Activated CD4-positive, alpha-beta memory T cell treated with anti-CD3 and anti-CD28 coated beads for 36 hours (primary cell): ENCODE measurements at regions not wholly inside any gene's neighbourhood (a gene's known extent, or its start where the extent isn't known, plus 50 kb on each side); places are given as distances from the start of the nearest gene placed in this dataset.

Source experiments
- CTCF ChIA-PET: fragments of 350-600 bp; sonication (Branson Sonifier 250); formaldehyde crosslinking; loops from one replicate; lab custom pipeline; 2021; ENCODE audit warnings: antibody characterized with exemption, inconsistent platforms; lab: Charles Lee
- POLR2A ChIA-PET: fragments of 350-600 bp; sonication (Branson Sonifier 250); formaldehyde crosslinking; loops from one replicate; lab custom pipeline; 2021; ENCODE audit warnings: antibody characterized with exemption; lab: Charles Lee
- DNase-seq: peaks from one replicate; pipeline ENCODE4 v3.0.0-alpha.2; 2020
- H3K27ac Mint-ChIP-seq: one replicate; pipeline ENCODE4 v1.8.0; 2021; ENCODE audit warnings: mixed read lengths
- H3K27me3 Mint-ChIP-seq: one replicate; pipeline ENCODE4 v1.8.0; 2021; ENCODE audit warnings: mixed read lengths
- H3K36me3 Mint-ChIP-seq: one replicate; pipeline ENCODE4 v1.8.0; 2021; ENCODE audit warnings: mixed read lengths
- H3K4me1 Mint-ChIP-seq: one replicate; pipeline ENCODE4 v1.8.0; 2021; ENCODE audit warnings: low read depth, mixed read lengths
- H3K4me3 Mint-ChIP-seq: one replicate; pipeline ENCODE4 v1.8.0; 2021; ENCODE audit warnings: mild to moderate bottlenecking, mixed read lengths
- H3K9me3 Mint-ChIP-seq: one replicate; pipeline ENCODE4 v1.8.0; 2021; ENCODE audit warnings: mixed read lengths
- intact Hi-C: fragments of 100-400 bp; cut with micrococcal nuclease; formaldehyde crosslinking; loops from one replicate; pipeline ENCODE4 v1.15.1; 2023

DNA sequence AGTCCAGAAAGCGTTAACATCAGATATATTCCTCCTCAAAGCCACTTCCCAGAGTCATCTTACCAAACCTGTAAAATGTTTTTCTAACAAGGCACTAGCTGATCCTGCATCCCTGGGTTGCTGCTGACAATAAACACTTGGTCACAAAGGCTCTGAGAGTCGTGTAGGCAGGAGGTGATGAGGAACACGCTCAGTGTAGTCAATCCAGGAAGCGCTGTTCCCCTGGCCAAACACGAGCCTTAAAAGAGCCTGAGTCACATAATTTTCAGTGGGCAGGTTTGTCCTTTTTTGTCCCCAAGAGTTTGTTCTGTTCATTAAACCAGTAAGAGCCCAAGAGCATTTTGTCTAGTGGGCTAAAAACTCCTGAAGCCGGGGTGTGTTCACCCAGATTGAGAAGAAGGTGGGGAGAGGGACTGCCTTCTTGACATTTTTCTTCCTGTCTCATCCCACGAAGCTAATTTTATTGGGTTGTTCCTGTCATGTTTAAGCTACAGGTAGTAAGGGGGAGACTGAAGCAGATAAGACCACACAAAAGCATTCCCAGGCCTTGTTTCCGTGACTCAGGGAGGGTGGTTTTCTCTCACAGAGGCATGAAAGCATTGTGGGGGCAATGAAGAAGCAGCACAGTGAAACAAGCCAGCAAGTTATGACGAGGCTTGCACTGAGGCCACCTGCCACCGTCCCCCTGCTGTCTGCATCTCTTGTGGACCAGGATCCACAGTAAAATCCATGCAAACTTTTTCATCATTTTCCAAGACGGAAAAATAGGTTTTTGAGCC lies 73.7 kb downstream of the FOXB1 start:
- Mint-ChIP-seq H3K36me3 (no peaks in the 10 kb centered on the region), H3K4me3 (no peak overlapping the region), H3K4me1 (peaks cover 52% of the 10 kb centered on the region), H3K27me3 (peaks cover 13% of the 10 kb centered on the region), H3K9me3 (no peaks in the 10 kb centered on the region), H3K27ac (peak overlapping the region; percentile 62)
- ChIA-PET POLR2A (interaction anchor here (0.7 to 1.8 kb wide), 3 partner anchors 34 to 39 kb away, joined by 3 to 5 read pairs (median 5); no protein-coding TSS in a partner anchor), CTCF (interaction anchor here (0.8 to 1.3 kb wide), 3 partner anchors 44 to 160 kb away, joined by 3 to 4 read pairs (median 3); partner anchors contain the start of gene FOXB1)
- DNase-seq: peak; percentile 70
- intact Hi-C loops: loop anchor here (1.0 to 2.0 kb wide), 4 partner anchors 33 to 71 kb away; no protein-coding TSS in a partner anchor

DNA sequence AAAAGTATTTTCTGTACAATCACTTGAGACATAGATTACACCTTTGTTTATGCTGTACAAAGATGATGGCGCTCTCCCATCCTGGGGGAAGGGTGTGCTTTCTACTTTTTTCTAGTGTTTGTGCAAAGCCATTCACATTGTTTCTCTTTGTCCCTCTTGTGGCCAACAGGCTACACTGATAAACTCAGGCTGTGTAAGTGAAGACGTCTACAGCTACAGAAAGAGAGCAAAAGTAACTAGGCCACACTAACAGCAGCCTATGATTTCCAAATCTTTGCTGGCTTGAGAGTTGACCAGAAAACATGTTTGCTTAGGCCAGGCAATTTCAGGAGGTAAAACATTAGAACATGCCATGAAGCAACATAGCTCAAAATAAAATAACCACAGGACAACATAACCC lies 75.1 kb downstream of the FOXB1 start:
- CTCF ChIA-PET: interaction anchor here (0.9 to 1.4 kb wide), 2 partner anchors 9 to 75 kb away, joined by 3 read pairs; no protein-coding TSS in a partner anchor
- H3K4me1 Mint-ChIP-seq: peaks cover 44% of the 10 kb centered on the region
- no peaks in the 10 kb centered on the region for H3K36me3 Mint-ChIP-seq
- DNase-seq: no peak
- no peaks in the 10 kb centered on the region for H3K9me3 Mint-ChIP-seq
- peaks cover 13% of the 10 kb centered on the region for H3K27me3 Mint-ChIP-seq
- H3K4me3 Mint-ChIP-seq: no peak overlapping the region
- POLR2A ChIA-PET: no interaction called here
- H3K27ac Mint-ChIP-seq: no peak overlapping the region
- intact Hi-C loops: no loop called here

DNA sequence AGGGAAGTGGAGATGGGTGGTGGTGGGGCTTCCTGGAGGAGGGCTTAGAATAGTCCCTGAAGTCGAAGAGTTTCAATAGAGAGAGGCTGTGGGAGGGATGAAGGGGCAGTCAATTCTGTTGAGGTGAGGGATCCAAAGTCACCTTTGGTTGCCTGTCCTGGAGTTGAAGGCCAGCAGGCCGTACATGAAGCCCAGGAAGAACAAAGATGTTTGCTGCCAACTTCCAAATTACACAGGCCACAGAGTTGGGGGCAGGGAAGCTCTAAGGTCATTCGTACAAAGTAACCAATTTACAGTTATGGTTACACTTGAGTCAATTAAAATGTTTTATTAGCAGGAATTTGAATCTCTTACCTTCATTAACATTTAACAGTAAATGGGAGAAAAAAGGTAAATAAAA lies 77.9 kb downstream of the FOXB1 start:
- H3K27me3 Mint-ChIP-seq: peaks cover 17% of the 10 kb centered on the region
- DNase-seq: no peak
- CTCF ChIA-PET: interaction anchor here (0.6 to 1.5 kb wide), 2 partner anchors 164 to 390 kb away, joined by 3 read pairs; no protein-coding TSS in a partner anchor
- H3K36me3 Mint-ChIP-seq: no peaks in the 10 kb centered on the region
- POLR2A ChIA-PET: no interaction called here
- H3K4me1 Mint-ChIP-seq: peaks cover 23% of the 10 kb centered on the region
- H3K9me3 Mint-ChIP-seq: no peaks in the 10 kb centered on the region
- H3K4me3 Mint-ChIP-seq: no peak overlapping the region
- H3K27ac Mint-ChIP-seq: no peak overlapping the region
- intact Hi-C loops: no loop called here

DNA sequence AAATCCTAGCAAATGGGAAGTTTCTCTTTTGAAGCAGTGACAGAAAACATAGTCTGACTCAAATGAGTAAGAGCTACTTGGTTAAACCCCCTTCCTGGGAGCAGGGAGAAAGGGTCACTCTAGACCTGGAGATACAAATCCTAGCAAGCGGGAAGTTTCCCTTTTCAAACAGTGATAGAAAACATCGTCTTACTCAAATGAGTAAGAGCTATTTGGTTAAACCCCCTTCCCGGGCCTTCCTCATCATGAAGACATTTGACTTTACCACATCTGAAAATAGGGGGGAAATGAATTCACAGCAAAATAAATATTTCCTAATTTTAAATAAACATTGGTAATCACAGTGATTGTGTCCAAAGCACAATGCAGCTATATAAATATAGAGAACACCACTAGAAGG lies 79.2 kb downstream of the FOXB1 start:
- H3K9me3 Mint-ChIP-seq: no peaks in the 10 kb centered on the region
- no peak overlapping the region for H3K27ac Mint-ChIP-seq
- DNase-seq: no peak
- peaks cover 10% of the 10 kb centered on the region for H3K4me1 Mint-ChIP-seq
- CTCF ChIA-PET: interaction anchor here (1.0 to 1.5 kb wide), 2 partner anchors 42 to 165 kb away, joined by 3 to 4 read pairs; no protein-coding TSS in a partner anchor
- no peak overlapping the region for H3K4me3 Mint-ChIP-seq
- no peaks in the 10 kb centered on the region for H3K36me3 Mint-ChIP-seq
- POLR2A ChIA-PET: interaction anchor here (0.6 kb wide), 1 partner anchor 57 kb away, joined by 5 read pairs; no protein-coding TSS in a partner anchor
- H3K27me3 Mint-ChIP-seq: peaks cover 19% of the 10 kb centered on the region
- intact Hi-C loops: no loop called here

DNA sequence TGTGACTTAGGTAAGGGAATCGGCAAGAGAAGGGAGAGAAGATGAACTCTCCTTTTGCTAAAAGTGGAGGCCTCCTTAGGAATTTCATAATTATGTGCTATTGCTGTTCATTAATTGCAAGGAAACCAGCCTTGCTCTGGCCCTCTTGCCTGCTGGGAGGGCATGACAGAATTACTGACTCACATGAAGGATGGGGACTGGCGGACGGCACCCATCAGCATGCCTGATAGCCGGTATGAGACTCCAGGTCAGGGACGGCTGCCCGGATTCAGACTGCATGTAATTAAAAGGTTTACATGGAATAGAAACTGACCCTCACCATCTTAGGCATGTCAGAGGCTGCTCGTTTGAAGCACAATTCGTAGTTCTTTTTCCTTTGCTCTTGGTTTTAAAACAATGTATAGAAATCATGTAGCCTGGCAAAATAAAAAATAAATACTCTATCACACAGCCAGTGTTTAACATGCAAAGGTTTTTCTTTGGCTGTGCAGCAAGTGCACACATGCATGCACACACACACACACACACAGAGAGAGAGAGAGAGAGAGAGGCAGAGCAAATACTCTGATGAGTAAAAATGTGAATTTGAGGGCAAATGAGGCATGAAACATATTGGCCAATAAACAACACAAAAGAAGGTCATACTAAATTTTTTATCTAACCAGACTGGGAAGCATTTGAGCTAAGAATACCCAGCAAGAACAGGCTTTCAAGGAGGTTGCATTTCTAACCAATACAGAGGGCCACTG lies 82.7 kb downstream of the FOXB1 start:
- Mint-ChIP-seq H3K36me3 (no peaks in the 10 kb centered on the region), H3K27me3 (peaks cover 19% of the 10 kb centered on the region), H3K27ac (no peak overlapping the region), H3K4me1 (peaks cover 7% of the 10 kb centered on the region), H3K9me3 (no peaks in the 10 kb centered on the region), H3K4me3 (no peak overlapping the region)
- DNase-seq: no peak
- ChIA-PET POLR2A (no interaction called here), CTCF (interaction anchor here (0.7 kb wide), 1 partner anchor 67 kb away, joined by 3 read pairs; no protein-coding TSS in a partner anchor)
- intact Hi-C loops: no loop called here

DNA sequence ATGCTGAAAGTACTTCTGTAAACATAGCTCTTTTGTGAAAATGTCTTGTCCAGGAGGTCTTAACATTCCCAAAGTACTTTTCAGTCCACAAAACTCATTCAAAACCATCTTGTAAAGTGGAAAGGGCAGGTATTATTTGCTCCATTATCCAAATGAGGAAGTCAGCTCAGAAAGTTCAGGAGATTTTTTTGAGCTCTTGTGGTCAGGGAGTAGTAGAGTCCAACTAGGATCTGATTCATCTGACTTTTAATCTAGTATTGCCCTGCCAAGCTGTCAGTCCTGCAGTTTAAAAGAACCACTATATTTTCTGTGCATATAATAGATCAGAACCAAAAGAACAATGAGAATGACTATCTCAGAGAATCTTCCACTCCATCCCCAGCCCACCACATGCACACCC lies 83.5 kb downstream of the FOXB1 start:
- DNase-seq: no peak
- H3K27ac Mint-ChIP-seq: no peak overlapping the region
- ChIA-PET CTCF (interaction anchor here (0.7 kb wide), 1 partner anchor 67 kb away, joined by 3 read pairs; no protein-coding TSS in a partner anchor), POLR2A (no interaction called here)
- intact Hi-C loops: no loop called here
- no peaks in the 10 kb centered on the region for H3K9me3 Mint-ChIP-seq
- peaks cover 7% of the 10 kb centered on the region for H3K4me1 Mint-ChIP-seq
- no peak overlapping the region for H3K4me3 Mint-ChIP-seq
- peaks cover 16% of the 10 kb centered on the region for H3K27me3 Mint-ChIP-seq
- H3K36me3 Mint-ChIP-seq: no peaks in the 10 kb centered on the region

DNA sequence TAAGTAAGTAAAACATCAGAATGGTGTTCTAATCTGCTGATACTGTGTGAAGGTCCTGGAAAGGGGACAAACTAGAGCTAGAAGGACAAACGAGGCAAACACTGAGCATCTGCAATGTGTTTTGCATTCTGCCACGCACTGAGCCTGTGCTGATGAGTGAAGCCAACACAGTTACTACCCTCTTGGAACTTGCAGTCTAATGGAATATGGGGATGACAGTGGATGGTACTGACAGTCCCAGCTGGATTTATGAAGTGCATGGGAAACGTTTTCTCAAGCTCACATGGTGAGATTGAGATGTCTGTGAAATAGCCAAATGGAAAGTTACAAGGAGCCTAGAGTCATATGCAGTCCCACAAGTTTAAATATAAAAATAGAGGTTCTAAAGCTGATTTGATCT lies 86.6 kb downstream of the FOXB1 start:
- H3K4me1 Mint-ChIP-seq: peaks cover 2% of the 10 kb centered on the region
- CTCF ChIA-PET: no interaction called here
- DNase-seq: no peak
- H3K27ac Mint-ChIP-seq: no peak overlapping the region
- POLR2A ChIA-PET: no interaction called here
- no peaks in the 10 kb centered on the region for H3K36me3 Mint-ChIP-seq
- intact Hi-C loops: no loop called here
- no peak overlapping the region for H3K4me3 Mint-ChIP-seq
- H3K9me3 Mint-ChIP-seq: no peaks in the 10 kb centered on the region
- peaks cover 14% of the 10 kb centered on the region for H3K27me3 Mint-ChIP-seq

DNA sequence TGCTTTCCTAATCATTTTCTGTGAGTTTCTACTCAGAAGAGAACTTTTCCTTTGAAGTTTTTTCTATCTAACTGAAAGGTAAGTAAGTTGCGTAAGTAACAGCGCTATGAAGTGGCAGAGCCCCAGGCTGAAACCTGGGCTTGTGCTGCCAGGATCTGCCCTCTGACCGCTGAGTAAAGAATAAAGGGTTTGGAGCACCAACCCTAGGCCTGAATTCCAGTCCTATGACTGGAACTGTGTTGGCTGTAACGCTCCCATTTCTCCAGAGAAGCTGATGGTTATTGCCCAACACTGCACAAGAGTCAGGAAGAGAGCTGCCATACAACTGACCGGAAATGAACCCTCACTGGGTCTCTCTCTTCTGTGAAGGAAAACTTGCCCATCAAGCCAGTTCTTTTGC lies 87.0 kb downstream of the FOXB1 start:
- POLR2A ChIA-PET: no interaction called here
- CTCF ChIA-PET: no interaction called here
- Mint-ChIP-seq H3K4me1 (no peaks in the 10 kb centered on the region), H3K27me3 (peaks cover 14% of the 10 kb centered on the region), H3K9me3 (no peaks in the 10 kb centered on the region), H3K4me3 (no peak overlapping the region), H3K27ac (no peak overlapping the region), H3K36me3 (no peaks in the 10 kb centered on the region)
- no peak for DNase-seq
- intact Hi-C loops: no loop called here

DNA sequence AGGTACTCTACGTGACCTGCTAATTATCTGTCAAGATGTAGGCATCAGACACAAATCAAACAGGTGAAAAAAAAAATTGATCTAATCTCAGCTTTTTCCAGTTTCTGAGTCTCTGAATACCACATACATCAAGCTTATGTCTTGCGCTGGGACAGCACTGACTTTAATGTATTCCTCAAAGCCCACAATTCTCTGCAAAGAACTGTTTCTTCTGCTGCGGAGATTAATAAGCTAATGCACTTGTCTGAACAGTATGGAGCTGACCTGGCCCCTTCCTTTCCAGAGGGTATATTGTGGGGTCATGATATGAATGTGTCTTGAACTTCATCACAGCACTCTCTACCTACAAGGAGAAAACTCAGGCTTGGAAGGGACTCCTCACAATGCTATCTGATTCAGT lies 87.8 kb downstream of the FOXB1 start:
- Mint-ChIP-seq H3K27ac (no peak overlapping the region), H3K9me3 (peaks cover under 1% of the 10 kb centered on the region), H3K36me3 (no peaks in the 10 kb centered on the region), H3K4me3 (no peak overlapping the region), H3K4me1 (no peaks in the 10 kb centered on the region), H3K27me3 (peaks cover 12% of the 10 kb centered on the region)
- POLR2A ChIA-PET: no interaction called here
- no peak for DNase-seq
- CTCF ChIA-PET: no interaction called here
- intact Hi-C loops: no loop called here

DNA sequence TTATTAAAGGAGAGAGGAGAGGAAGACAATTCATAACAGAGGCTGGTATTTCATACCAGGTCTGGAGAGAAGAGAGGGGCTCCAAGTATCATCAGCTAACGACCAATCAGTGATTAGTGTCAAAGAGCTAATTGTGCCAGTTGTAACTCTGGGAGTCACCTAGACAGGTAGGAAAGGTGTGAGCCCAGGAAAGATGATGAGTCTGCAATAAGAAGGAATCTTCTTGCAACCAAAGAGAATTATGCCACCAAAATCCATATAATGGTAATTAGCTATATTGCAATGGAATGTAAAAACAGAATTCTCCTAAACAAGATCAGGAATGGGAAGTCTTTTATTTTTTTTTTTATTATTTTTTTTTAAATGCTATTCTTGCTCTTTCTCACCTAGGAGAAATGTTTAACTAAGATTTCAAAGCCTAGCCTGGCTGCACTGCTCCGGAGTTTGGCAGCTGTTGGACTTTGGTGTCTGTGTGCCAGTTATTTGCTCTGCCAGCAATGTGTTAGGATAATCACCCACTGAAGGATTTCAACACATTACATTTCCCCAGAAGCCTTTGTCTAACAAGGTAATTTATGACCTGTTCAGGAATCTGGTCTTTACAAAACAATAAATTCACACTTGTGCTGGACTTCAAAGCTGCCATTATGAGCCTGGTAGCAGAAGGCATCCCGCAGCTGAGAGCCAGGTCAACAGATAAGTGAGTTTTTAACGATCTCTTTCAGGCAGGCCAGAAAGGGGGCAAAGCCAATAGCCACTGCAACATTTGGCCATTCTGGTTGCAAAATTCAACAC lies 89.4 kb downstream of the FOXB1 start:
- DNase-seq: no peak
- H3K4me3 Mint-ChIP-seq: no peak overlapping the region
- H3K27me3 Mint-ChIP-seq: peaks cover 6% of the 10 kb centered on the region
- H3K9me3 Mint-ChIP-seq: peaks cover 2% of the 10 kb centered on the region
- peaks cover 3% of the 10 kb centered on the region for H3K4me1 Mint-ChIP-seq
- CTCF ChIA-PET: no interaction called here
- POLR2A ChIA-PET: no interaction called here
- intact Hi-C loops: no loop called here
- H3K36me3 Mint-ChIP-seq: no peaks in the 10 kb centered on the region
- H3K27ac Mint-ChIP-seq: no peak overlapping the region

DNA sequence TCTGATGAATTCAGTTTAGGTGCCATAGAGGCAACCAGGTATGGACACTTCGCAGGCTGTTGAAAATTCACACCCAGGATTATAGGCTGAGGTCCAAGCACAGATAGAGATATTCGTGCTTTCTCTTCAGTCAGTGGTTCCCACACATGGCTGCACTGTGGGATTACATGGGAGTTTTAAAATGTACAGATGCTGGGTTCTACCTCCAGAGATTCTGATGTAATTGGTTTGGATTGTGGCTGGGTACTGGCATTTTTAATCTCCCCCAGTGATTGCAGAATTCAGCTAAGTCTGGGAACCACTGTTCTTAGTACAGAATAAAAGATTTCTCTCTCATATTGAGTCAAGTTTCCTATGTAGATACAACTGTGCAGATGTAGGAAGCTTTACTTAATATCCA lies 91.6 kb downstream of the FOXB1 start:
- peaks cover 2% of the 10 kb centered on the region for H3K27me3 Mint-ChIP-seq
- H3K4me3 Mint-ChIP-seq: no peak overlapping the region
- peaks cover 2% of the 10 kb centered on the region for H3K9me3 Mint-ChIP-seq
- no peak overlapping the region for H3K27ac Mint-ChIP-seq
- DNase-seq: no peak
- POLR2A ChIA-PET: no interaction called here
- no peaks in the 10 kb centered on the region for H3K36me3 Mint-ChIP-seq
- intact Hi-C loops: no loop called here
- H3K4me1 Mint-ChIP-seq: peaks cover 3% of the 10 kb centered on the region
- CTCF ChIA-PET: no interaction called here
